Nephron progenitor cell (in vitro differentiated cells): ENCODE measurements at regions not wholly inside any gene's neighbourhood (a gene's known extent, or its start where the extent isn't known, plus 50 kb on each side); places are given as distances from the start of the nearest gene placed in this dataset.

Experiments
- DNase-seq: peaks from one replicate; pipeline ENCODE4 v3.0.0; 2021
- H3K27ac Mint-ChIP-seq: 2 replicates; pipeline ENCODE4 v1.8.0; 2021; ENCODE audit warnings: mild to moderate bottlenecking, moderate library complexity, mixed read lengths
- H3K27me3 Mint-ChIP-seq: 2 replicates; pipeline ENCODE4 v1.8.0; 2021; ENCODE audit warnings: mild to moderate bottlenecking, low read depth, mixed read lengths; ENCODE audit not compliant: poor library complexity
- H3K36me3 Mint-ChIP-seq: 2 replicates; pipeline ENCODE4 v1.8.0; 2021; ENCODE audit warnings: low read depth, mixed read lengths
- H3K4me1 Mint-ChIP-seq: 2 replicates; pipeline ENCODE4 v1.8.0; 2021; ENCODE audit warnings: mixed read lengths
- H3K4me3 Mint-ChIP-seq: 2 replicates; pipeline ENCODE4 v1.8.0; 2021; ENCODE audit warnings: mild to moderate bottlenecking, moderate library complexity, mixed read lengths
- H3K9me3 Mint-ChIP-seq: 2 replicates; pipeline ENCODE4 v1.8.0; 2021; ENCODE audit warnings: mild to moderate bottlenecking, moderate library complexity, mixed read lengths
- CTCF ChIP-seq: fragments of 200-600 bp; sonication (generic); IDR thresholded peaks from 2 replicates; pipeline ENCODE4 v1.5.0; 2021; ENCODE audit warnings: antibody characterized with exemption

DNA sequence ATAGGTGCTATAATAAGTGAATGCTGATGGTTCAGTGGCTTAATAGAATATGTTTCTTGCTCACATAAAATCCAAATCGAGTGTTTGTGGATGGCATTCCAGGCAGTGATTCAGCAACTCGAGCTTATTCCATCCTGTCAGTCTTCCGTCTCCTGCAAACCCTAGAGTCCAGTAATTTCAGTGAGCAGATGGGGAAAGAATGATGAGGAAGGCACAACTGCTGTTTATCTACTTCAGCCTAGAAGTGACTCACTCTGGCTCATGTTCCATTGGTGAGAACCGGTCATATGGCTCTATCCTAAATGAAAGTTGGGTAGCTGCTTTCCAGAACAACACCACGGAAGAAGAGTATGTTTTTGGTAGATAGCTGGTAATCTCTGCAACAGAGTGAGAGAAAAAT, 421.8 kb upstream of the PDE3A start:
- Mint-ChIP-seq H3K4me1 (peaks cover 29% of the 10 kb centered on the region), H3K4me3 (no peak overlapping the region), H3K27ac (no peak overlapping the region), H3K9me3 (no peaks in the 10 kb centered on the region), H3K27me3 (peaks cover 3% of the 10 kb centered on the region), H3K36me3 (no peaks in the 10 kb centered on the region)
- no peak for TF ChIP-seq CTCF
- no peak for DNase-seq

DNA sequence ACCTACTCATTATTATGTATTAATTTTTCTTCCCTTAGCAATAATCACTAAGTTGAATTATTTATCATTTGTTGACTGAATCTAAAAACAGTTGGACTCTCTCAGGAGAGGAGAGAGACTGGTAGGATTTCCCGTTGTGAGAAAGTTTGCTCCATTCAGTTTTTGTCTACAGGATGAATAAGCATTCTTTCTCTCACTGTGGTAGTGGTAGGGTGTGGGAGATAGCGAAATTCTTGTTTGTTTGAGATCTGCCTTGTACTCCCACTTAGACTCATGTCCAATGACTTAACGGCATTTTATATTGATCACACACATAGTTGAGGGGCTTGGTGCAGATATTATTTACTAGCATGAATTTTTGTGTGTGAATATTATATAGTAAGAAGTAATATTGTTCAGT, 421.0 kb upstream of the PDE3A start:
- Mint-ChIP-seq H3K27me3 (peaks cover 3% of the 10 kb centered on the region), H3K36me3 (no peaks in the 10 kb centered on the region), H3K27ac (peak overlapping the region; percentile 24), H3K9me3 (no peaks in the 10 kb centered on the region), H3K4me3 (no peak overlapping the region), H3K4me1 (peaks cover 29% of the 10 kb centered on the region)
- TF ChIP-seq CTCF = no peak
- no peak for DNase-seq

DNA sequence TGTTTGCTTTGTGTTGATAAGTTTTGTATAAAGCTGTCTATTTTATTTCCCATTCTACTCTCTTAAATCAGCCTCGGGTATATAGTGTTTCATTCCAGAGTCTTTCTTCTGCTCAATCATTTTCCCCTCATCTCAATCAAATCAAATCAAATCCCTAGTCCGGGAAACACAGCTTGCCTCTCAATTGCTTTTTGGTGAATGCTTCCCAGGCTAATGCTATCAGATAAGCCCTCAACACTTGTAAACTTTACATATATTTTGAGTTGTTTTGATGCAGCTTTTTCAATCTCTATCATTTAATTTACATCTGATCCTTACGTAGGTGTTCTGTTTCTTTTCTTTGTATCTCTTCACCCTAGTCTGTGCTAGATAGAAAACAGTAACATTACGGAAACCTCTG, 416.7 kb upstream of the PDE3A start:
- no peak overlapping the region for H3K4me3 Mint-ChIP-seq
- H3K9me3 Mint-ChIP-seq = no peaks in the 10 kb centered on the region
- no peak for TF ChIP-seq CTCF
- H3K4me1 Mint-ChIP-seq = peaks cover 16% of the 10 kb centered on the region
- DNase-seq = no peak
- H3K36me3 Mint-ChIP-seq = no peaks in the 10 kb centered on the region
- H3K27ac Mint-ChIP-seq = no peak overlapping the region
- peaks cover 3% of the 10 kb centered on the region for H3K27me3 Mint-ChIP-seq

DNA sequence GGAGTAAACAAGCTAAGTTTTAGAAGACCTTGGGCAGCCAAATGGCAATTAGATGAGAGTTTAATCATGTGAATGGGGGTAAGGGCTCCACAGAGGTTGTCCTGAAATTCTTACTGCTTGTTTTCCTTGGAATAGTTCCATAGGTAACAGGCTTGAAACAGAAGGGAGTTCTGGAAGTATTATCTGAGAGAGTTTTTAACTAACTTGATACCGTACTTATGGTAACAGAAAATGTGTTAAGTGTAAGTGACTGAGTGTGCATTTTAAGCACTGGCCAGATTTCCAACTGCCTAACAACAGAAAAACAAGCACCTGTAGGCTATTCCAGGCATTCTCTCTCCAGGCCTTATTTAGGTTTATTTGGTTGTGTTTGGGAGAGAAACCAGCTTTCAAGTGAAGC, 414.6 kb upstream of the PDE3A start:
- H3K4me1 Mint-ChIP-seq = peaks cover 26% of the 10 kb centered on the region
- H3K27ac Mint-ChIP-seq = no peak overlapping the region
- no peak for DNase-seq
- no peak overlapping the region for H3K4me3 Mint-ChIP-seq
- TF ChIP-seq CTCF = no peak
- no peaks in the 10 kb centered on the region for H3K9me3 Mint-ChIP-seq
- no peaks in the 10 kb centered on the region for H3K27me3 Mint-ChIP-seq
- H3K36me3 Mint-ChIP-seq = no peaks in the 10 kb centered on the region

- Mint-ChIP-seq H3K27me3 (no peaks in the 10 kb centered on the region), H3K4me3 (no peak overlapping the region), H3K4me1 (peaks cover 26% of the 10 kb centered on the region), H3K27ac (no peak overlapping the region), H3K9me3 (no peaks in the 10 kb centered on the region), H3K36me3 (no peaks in the 10 kb centered on the region)
- no peak for DNase-seq
- no peak for TF ChIP-seq CTCF
Observed at GRCh38 chr12:19954163-19954562, 414.2 kb upstream of the PDE3A start.

DNA sequence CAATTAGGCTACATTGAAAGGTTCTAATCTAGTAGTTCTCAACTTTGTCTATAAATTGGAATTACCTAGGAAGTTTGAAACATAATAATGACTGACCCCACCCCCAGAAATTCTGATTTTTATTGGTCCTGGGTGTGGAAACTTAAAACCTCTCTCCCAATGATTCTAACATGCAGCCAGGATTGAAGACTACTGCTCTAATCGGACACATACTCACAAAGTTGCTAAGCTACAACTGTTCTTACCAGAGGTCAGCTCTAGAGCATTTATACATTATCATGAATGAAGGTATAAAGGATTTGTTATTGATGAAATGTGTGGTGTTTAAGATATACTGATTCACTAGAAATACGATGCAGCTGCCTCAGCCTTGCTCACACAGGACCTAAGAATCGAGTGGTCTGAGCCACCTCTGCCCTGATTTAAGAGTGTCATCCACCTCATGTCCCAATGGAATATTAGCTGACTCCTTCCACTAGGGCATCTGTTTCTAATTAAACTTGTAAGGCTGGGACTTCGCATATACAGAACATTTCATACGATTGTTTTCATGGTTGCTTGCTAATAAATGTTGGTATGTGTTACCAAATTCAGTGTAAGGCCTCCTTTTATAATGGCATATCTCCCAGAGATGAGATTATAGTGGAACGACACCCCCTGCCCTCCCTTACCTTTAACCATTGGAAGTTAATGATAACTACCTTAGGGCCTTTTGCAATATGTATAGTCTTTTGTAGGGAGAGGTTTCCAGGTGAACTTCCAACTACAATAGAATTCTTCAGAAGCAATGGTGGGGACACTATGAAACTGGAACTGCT, 410.8 kb upstream of the PDE3A start:
- DNase-seq = no peak
- H3K27me3 Mint-ChIP-seq = no peaks in the 10 kb centered on the region
- peaks cover 31% of the 10 kb centered on the region for H3K4me1 Mint-ChIP-seq
- peak overlapping the region; percentile 47 for H3K27ac Mint-ChIP-seq
- no peaks in the 10 kb centered on the region for H3K36me3 Mint-ChIP-seq
- TF ChIP-seq CTCF = no peak
- H3K4me3 Mint-ChIP-seq = no peak overlapping the region
- H3K9me3 Mint-ChIP-seq = peaks cover 3% of the 10 kb centered on the region
